Naive thymus-derived CD8-positive, alpha-beta T cell (primary cell): ENCODE measurements at regions not wholly inside any gene's neighbourhood (a gene's known extent, or its start where the extent isn't known, plus 50 kb on each side); places are given as distances from the start of the nearest gene placed in this dataset.

ENCODE experiments used
- ATAC-seq, 2 donors: fragments of 150-1000 bp; cut with Tn5 transposase in 1 of 2; sonication (Bioruptor Pico), chemical (Tn5 transposase) in 1 of 2; 1 replicate in 1 of 2; 2 replicates in 1 of 2; pipeline ENCODE4 v1.10.0; 2021; ENCODE audit warnings: mild to moderate bottlenecking in 2 of 2, moderate library complexity in 2 of 2
- POLR2A ChIA-PET: fragments of 350-600 bp; sonication (Branson Sonifier 250); formaldehyde crosslinking; loops from one replicate; lab custom pipeline; 2021; ENCODE audit warnings: antibody characterized with exemption; lab: Charles Lee
- DNase-seq, 10 donors: peaks; one replicate each; pipeline versions ENCODE4 v3.0.0 to v3.0.0-alpha.2; 2020 to 2022
- H3K27ac Mint-ChIP-seq, 10 donors: one replicate each; pipeline ENCODE4 v1.8.0; 2020 to 2022; ENCODE audit warnings: mild to moderate bottlenecking in 10 of 10, mixed read lengths in 10 of 10, moderate library complexity in 4 of 10, inconsistent platforms in 1 of 10
- H3K27me3 Mint-ChIP-seq, 5 donors: one replicate each; pipeline ENCODE4 v1.8.0; 2021 to 2022; ENCODE audit warnings: mixed read lengths in 5 of 5
- H3K36me3 Mint-ChIP-seq, 3 donors: one replicate each; pipeline ENCODE4 v1.8.0; 2020 to 2022; ENCODE audit warnings: mixed read lengths in 3 of 3, mild to moderate bottlenecking in 2 of 3, inconsistent platforms in 1 of 3
- H3K4me1 Mint-ChIP-seq, 4 donors: one replicate each; pipeline ENCODE4 v1.8.0; 2021 to 2022; ENCODE audit warnings: mixed read lengths in 4 of 4
- H3K4me3 Mint-ChIP-seq, 10 donors: one replicate each; pipeline ENCODE4 v1.8.0; 2020 to 2022; ENCODE audit warnings: mild to moderate bottlenecking in 10 of 10, mixed read lengths in 10 of 10, moderate library complexity in 6 of 10, inconsistent platforms in 1 of 10
- H3K9me3 Mint-ChIP-seq, 9 donors: one replicate each; pipeline ENCODE4 v1.8.0; 2020 to 2022; ENCODE audit warnings: mixed read lengths in 9 of 9, mild to moderate bottlenecking in 3 of 9, inconsistent platforms in 1 of 9, moderate library complexity in 1 of 9

DNA sequence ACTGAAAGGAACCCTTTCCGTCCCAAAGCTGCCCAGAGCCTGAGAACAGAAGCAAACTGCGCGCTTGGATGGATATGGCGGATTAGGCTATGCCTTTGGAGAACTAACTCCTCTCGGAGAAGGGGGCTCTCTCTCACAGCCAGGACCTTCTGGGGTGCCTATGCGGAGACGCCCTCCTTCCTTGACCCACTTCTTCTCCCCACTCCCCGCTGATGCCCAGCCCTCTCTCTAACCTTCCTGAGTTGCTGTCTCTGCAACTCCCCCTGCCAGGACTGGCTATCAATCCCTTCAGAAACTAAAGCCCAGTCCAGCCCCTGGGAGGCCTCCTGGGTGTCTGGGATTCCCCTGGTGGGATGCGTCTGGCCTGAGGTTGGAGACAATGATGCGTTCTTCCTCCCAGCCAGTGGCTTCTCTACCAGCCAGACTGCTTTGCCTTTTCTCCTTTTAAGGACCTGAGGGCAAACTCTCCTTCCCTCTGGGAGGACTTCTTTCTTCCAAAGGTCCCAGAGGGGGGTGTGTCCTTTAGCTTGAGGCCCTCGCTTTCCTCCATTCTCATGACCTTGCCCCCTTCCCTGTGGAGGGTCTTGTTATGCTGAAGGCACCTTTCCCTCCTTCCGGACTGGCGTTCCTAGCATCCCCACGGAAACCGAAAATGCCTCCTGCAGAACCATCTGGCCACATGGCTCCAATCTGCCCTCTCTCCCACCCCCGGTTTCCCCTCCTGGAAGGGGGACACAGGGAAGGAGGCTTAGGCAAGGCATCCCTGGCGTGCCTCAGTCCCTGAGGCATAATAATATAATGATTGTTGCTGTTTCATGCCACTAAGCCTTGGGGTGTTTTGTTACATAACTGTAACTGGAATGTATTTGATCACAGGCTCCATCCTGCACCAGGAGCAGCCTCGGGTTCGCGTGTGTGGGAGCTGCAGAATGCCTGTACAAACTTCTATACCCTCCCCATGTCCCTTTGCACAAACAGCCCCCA, 63.4 kb upstream of the C15orf39 start:
- H3K36me3 Mint-ChIP-seq: peaks cover 0 to 21% (median 7%) of the 10 kb centered on the region in 3 donors
- POLR2A ChIA-PET: no interaction called here
- H3K27me3 Mint-ChIP-seq: peaks cover 0 to 5% (median 2%) of the 10 kb centered on the region in 5 donors
- peak overlapping the region in 1 of 10 donors; percentile 19 for H3K4me3 Mint-ChIP-seq
- no peak overlapping the region for H3K27ac Mint-ChIP-seq
- no peak for ATAC-seq
- peaks cover 0 to 28% (median 13%) of the 10 kb centered on the region in 9 donors for H3K9me3 Mint-ChIP-seq
- H3K4me1 Mint-ChIP-seq: peaks cover 0 to 4% (median 0%) of the 10 kb centered on the region in 4 donors
- DNase-seq: no peak

DNA sequence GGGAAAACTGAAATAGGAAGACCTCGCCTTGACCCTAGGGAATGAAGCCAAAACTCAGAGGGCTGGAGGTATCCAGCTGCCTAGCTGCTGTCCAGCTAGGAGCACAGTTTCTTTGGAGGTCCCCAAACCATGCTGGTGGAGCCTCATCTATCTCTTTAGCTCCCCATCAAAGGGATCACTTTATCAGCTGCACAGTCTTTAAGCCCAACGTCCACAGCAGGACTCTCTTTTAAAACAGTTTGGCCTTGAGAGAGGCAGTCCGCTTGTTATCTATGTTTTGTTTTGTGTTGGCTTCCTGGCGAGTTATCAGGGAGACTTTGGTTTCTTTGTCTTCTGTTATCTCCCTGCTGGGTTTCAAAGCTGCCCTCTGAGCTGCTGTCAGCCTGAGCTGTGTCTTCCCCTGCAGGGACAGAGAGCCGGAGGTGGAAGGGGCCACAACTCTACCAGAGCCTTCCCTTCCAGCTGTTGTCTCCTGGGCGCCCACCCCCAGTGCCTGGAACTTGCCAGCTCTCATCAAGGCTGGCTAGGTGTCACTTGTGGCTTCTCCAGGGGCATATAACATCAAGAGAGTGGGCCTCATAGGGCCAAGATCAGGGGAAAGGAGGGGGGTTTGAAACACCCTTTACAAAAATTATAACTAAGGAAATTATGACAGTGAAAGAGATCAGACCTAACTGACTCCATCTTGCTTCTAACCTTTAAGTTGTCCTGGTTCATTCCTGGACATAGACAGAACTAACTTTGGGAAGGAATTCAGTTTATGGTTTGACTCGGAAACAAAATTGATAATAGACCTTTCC, 61.4 kb upstream of the C15orf39 start:
- no peak overlapping the region for H3K4me3 Mint-ChIP-seq
- H3K4me1 Mint-ChIP-seq: peaks cover 0 to 4% (median 0%) of the 10 kb centered on the region in 4 donors
- no peak for DNase-seq
- POLR2A ChIA-PET: no interaction called here
- peaks cover 0 to 44% (median 13%) of the 10 kb centered on the region in 9 donors for H3K9me3 Mint-ChIP-seq
- H3K27me3 Mint-ChIP-seq: peaks cover 0 to 5% (median 2%) of the 10 kb centered on the region in 5 donors
- peaks cover 0 to 21% (median 14%) of the 10 kb centered on the region in 3 donors for H3K36me3 Mint-ChIP-seq
- no peak for ATAC-seq
- no peak overlapping the region for H3K27ac Mint-ChIP-seq

DNA sequence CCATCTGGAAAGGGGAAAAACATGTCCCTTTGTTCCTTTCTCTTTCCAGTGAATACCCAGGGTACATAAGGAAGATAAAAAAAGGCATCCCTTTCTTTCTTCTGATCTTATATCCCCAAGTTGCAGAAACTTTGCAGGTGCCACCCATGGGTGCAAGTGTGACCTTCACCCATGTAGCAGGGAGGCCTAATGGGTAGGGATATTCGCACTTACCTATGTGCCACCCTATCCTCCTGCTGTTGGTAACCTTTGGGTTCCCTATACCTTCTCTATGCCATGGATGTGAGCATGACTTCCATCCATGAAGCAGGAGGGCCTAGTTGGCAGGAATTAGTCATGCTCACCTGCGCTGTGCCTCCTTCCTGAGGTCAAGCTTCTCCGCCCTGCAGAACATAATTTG, 59.2 kb upstream of the C15orf39 start:
- DNase-seq: no peak
- POLR2A ChIA-PET: no interaction called here
- ATAC-seq: no peak
- Mint-ChIP-seq H3K4me3 (no peak overlapping the region), H3K36me3 (peaks cover 0 to 21% (median 14%) of the 10 kb centered on the region in 3 donors), H3K9me3 (peaks cover 0 to 61% (median 13%) of the 10 kb centered on the region in 9 donors), H3K27me3 (peaks cover 0 to 5% (median 2%) of the 10 kb centered on the region in 5 donors), H3K4me1 (no peaks in the 10 kb centered on the region), H3K27ac (no peak overlapping the region)

DNA sequence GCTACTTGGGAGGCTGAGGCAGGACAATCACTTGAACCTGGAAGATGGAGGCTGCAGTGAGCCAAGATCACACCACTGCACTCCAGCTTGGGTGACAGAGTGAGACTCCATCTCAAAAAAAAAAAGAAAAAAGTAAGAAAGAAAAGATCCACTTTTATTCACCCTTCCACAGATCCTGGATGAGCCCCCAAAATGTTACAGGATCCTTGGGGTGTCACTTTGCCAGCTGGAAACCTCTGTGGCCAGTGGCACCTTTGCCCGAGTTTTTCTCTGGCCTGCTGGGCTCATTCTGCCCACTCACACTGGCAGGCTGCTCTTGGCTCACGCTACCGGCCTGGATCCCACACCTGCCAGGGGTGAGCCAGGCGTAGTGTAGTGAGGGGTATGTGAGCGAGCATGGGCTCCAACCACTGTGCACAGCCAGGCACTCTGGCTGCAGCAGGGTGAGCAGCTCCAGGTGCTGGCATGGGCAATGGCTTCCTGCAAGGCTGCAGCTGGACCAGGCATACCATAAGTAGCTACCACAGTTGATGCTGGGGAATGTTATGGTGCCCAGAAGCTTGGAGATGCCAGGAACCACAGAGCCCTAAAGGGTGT, 57.8 kb upstream of the C15orf39 start:
- H3K9me3 Mint-ChIP-seq: peaks cover 0 to 59% (median 13%) of the 10 kb centered on the region in 9 donors
- no peak for ATAC-seq
- no peak for DNase-seq
- H3K4me3 Mint-ChIP-seq: no peak overlapping the region
- peaks cover 0 to 21% (median 14%) of the 10 kb centered on the region in 3 donors for H3K36me3 Mint-ChIP-seq
- no peaks in the 10 kb centered on the region for H3K4me1 Mint-ChIP-seq
- no peak overlapping the region for H3K27ac Mint-ChIP-seq
- POLR2A ChIA-PET: no interaction called here
- H3K27me3 Mint-ChIP-seq: peaks cover 0 to 5% (median 2%) of the 10 kb centered on the region in 5 donors

DNA sequence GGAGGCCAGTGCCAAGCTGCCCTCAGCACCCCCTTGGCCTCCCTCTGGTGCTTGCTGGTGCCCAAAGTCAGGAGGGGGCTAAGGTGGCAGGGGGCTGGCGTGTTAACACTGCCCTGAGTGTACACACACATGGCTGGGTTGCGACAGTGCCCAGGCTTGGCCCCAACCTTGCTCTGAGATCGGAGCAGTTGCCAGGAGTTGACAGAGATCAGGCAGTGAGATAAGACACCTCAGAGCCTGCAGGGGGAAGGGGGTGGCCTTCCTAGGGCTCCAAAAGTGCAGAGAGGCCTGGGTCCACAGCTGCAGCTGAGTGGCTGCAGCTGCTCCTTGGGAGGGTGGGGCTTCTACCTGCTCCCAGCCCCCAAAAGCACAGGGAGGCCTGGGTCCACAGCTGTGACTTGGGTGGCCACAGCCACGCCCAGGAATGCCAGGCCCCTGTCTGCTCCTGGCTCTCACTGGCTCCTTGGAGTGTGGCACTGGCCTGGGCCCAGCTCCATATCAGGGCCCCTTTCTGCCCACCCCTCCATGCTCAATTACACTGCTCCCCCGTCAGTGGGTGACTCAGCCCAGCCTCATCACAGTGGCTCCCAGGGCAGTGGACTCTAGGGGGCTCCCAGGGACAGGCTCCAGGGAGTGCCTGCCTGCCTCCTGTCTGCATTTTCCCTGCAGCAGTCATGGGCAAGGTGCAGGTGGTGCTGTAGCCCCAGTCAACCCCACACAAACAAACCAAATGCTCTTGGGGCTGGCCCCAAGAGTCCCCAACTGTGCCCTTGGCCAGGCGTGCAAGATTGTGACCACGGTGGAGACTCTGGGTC, 56.4 kb upstream of the C15orf39 start:
- Mint-ChIP-seq H3K4me3 (no peak overlapping the region), H3K9me3 (peaks cover 0 to 59% (median 13%) of the 10 kb centered on the region in 9 donors), H3K27ac (no peak overlapping the region), H3K4me1 (peaks cover 0 to 6% (median 0%) of the 10 kb centered on the region in 4 donors), H3K36me3 (peaks cover 0 to 21% (median 14%) of the 10 kb centered on the region in 3 donors), H3K27me3 (peaks cover 0 to 5% (median 0%) of the 10 kb centered on the region in 5 donors)
- no peak for DNase-seq
- no peak for ATAC-seq
- POLR2A ChIA-PET: no interaction called here

DNA sequence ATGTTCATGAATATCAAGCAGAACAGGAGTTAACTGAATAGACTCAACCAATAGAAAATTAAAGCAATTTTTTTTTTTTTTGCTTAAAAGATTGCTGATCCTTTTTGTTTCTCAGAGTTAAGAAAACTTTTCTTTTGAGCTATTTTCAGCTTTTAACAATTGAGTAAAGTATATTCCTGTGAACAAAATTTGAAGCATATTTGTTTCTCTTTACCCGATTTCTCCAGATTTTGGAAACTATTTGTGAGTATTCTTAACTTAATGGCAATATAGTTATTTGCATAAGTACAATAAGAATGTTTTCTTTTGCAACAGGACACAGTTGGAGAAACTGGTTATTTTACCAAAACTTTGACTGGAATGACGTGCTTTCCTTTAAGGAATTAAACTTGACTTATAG, 53.4 kb upstream of the C15orf39 start:
- ATAC-seq: no peak

DNA sequence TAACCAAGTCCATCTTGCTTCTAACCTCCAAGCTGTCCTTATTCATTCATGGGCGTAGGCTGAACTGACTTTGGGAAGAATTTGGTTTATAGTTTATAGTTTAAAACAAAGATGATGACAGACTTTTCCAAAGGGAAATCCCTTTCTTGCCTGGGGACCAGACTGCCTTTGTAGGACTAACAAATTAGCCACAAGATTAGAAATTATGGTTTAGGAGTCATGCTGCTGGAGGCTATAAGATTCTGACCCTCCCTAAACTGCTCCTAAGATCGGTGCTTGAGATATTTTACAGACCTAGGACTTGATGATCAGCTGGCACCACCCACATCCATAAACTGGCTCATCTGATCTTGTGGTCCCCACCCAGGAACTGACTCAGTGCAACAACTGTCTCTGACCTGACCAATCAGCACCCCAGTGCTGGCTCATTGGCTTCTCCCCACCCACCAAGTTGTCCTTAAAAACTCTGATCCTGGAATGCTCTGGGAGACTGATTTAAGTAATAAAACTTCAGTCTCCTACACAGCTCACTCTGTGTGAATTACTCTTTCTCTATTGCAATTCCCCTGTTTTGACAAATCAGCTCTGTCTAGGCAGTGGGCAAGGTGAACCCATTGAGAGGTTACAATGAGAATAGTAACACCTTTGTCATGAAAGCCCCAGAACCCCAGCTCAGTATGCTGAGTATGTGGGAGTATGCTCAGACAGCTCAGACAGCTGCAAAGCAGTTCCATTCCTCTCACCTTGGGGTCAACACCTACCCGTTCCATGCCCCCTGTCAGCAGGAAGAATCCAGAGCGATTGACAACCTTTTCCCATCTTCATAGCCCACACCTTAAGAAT, 51.6 kb upstream of the C15orf39 start:
- peaks cover 0 to 2% (median 0%) of the 10 kb centered on the region in 5 donors for H3K27me3 Mint-ChIP-seq
- no peak for ATAC-seq
- POLR2A ChIA-PET: no interaction called here

More for the DNA sequence above, 53.4 kb upstream of the C15orf39 start:
- H3K27me3 Mint-ChIP-seq: peaks cover 0 to 1% (median 0%) of the 10 kb centered on the region in 5 donors
- H3K4me1 Mint-ChIP-seq: peaks cover 0 to 21% (median 7%) of the 10 kb centered on the region in 4 donors
- POLR2A ChIA-PET: no interaction called here
- no peak for DNase-seq
- no peak overlapping the region for H3K4me3 Mint-ChIP-seq
- peaks cover 0 to 34% (median 2%) of the 10 kb centered on the region in 9 donors for H3K9me3 Mint-ChIP-seq
- H3K27ac Mint-ChIP-seq: no peak overlapping the region
- H3K36me3 Mint-ChIP-seq: peaks cover 0 to 7% (median under 1%) of the 10 kb centered on the region in 3 donors

DNA sequence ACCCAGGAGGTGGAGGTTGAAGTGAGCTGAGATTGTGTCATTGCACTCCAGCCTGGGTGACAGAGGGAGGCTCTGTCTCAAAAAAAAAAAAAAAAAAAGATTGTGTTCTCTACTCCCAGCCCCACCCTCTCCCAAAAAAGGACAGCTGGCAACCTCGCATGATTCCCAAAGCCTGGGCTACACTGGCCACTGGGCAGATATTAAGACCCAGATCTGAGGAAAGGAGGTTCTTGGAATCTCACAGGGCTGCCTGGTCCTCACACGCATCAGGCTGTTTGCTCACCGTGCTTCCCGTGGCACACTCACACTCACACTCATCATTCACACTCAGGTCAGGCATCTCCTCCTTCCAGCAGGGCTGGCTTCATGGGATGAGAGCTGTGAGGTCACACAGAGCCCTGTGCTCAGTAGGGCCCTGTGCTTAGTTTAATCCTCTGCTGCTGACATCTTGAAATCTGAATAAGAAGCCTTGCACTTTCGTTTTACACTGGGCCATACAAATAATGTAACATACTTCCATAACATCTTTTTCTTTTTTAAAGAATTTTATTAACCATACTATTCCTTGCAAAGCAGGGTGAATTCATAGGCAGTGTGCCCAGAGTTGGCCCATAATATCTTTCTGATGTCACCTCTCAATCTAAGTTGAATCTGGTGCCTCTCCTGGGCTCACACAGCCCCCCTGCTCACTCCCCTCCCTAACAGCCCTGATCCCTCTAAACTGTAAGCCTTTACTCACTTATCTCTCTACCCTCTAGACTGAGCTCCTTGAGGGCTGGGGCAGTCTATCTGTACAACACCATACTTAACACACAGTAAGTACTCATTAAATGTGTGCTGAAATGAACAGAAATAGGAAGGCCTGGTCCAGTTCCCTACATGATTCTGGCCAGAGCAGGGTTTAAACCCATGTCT, 50.2 kb upstream of the C15orf39 start:
- ATAC-seq: no peak
- no peaks in the 10 kb centered on the region for H3K36me3 Mint-ChIP-seq
- H3K27me3 Mint-ChIP-seq: peaks cover 0 to 4% (median 0%) of the 10 kb centered on the region in 5 donors
- H3K27ac Mint-ChIP-seq: peak overlapping the region in 4 of 10 donors; percentile 12 to 60 (median 24)
- peaks cover 0 to 18% (median 0%) of the 10 kb centered on the region in 9 donors for H3K9me3 Mint-ChIP-seq
- peak overlapping the region in 1 of 10 donors; percentile 43 for H3K4me3 Mint-ChIP-seq
- H3K4me1 Mint-ChIP-seq: peaks cover 5 to 29% (median 15%) of the 10 kb centered on the region in 4 donors
- POLR2A ChIA-PET: no interaction called here
- DNase-seq: no peak

More for the DNA sequence above, 51.6 kb upstream of the C15orf39 start:
- no peaks in the 10 kb centered on the region for H3K36me3 Mint-ChIP-seq
- peaks cover 0 to 20% (median 0%) of the 10 kb centered on the region in 9 donors for H3K9me3 Mint-ChIP-seq
- DNase-seq: no peak
- no peak overlapping the region for H3K4me3 Mint-ChIP-seq
- peaks cover 5 to 28% (median 14%) of the 10 kb centered on the region in 4 donors for H3K4me1 Mint-ChIP-seq
- H3K27ac Mint-ChIP-seq: no peak overlapping the region
